ENCODE measurements at regions not wholly inside any gene's neighbourhood (a gene's known extent, or its start where the extent isn't known, plus 50 kb on each side); places are given as distances from the start of the nearest gene placed in this dataset.
"Not testable (repeated sequence)": the region's sequence is repeated elsewhere in the genome, so short reads cannot be mapped to it uniquely, and the experiment has no call there.

DNA sequence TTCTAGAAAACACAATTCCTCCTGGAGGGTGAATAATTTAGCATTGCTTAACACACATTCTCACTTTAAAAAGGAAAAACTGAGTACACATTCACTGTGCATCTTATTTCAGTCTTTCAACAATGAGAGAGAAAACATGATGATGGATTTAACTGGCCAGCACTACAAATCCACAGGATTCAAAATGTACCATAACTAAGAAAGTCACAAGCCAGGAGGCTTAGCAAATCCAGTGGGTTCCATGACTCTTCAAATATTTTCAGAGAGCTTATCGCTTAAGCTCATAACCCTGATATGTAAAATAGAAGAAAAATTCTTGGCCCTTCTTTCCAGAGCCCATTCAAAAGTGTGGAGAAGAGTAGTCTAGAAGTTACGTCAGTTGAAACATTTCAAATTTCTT lies 820.3 kb downstream of the LTN1 start:
- TF ChIP-seq, protein P1, sequence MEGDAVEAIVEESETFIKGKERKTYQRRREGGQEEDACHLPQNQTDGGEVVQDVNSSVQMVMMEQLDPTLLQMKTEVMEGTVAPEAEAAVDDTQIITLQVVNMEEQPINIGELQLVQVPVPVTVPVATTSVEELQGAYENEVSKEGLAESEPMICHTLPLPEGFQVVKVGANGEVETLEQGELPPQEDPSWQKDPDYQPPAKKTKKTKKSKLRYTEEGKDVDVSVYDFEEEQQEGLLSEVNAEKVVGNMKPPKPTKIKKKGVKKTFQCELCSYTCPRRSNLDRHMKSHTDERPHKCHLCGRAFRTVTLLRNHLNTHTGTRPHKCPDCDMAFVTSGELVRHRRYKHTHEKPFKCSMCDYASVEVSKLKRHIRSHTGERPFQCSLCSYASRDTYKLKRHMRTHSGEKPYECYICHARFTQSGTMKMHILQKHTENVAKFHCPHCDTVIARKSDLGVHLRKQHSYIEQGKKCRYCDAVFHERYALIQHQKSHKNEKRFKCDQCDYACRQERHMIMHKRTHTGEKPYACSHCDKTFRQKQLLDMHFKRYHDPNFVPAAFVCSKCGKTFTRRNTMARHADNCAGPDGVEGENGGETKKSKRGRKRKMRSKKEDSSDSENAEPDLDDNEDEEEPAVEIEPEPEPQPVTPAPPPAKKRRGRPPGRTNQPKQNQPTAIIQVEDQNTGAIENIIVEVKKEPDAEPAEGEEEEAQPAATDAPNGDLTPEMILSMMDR (IDR thresholded peaks at IDR 0.05), result no peak
- ATAC-seq (ENCODE audit: insufficient number of reproducible peaks, low FRiP score, low read depth), result no peak

DNA sequence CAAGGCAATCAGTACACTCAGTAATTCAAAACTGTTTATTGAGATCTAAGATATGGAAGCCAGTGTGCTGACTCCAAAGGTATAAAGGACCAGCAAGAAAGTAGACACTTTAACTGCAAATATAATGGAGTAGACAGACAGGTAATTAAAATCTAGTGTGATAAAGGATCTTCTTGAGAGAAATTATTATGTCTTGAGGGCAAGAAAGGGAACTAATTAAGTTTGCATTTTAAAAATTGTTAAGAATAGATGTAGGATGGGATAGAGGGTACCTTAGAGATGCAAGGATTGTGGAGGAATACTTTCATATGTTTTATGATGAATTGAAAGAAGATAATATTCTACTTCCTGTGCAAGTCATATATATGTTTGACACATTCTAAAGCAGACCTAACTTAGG lies 825.3 kb downstream of the LTN1 start:
- Histone ChIP-seq H3K4me1 (ENCODE audit: control insufficient read depth in 1 of 2, low read depth in 2 of 2) (no peaks in the 10 kb centered on the region), H3K27ac (no peak overlapping the region), H3K4me3 (no peak overlapping the region), H3K9me3 (no peaks in the 10 kb centered on the region), H3K27me3 (replicated peaks; ENCODE audit: insufficient read depth) (no peaks in the 10 kb centered on the region), H3K36me3 (no peaks in the 10 kb centered on the region)
- ATAC-seq (ENCODE audit: insufficient number of reproducible peaks, low FRiP score, low read depth), result no peak
- DNase-seq (ENCODE audit: low spot score), result no peak
- TF ChIP-seq, protein P1 (IDR thresholded peaks at IDR 0.05), result no peak

More for the DNA sequence above, 820.3 kb downstream of the LTN1 start:
- no peaks in the 10 kb centered on the region for H3K9me3 ChIP-seq
- H3K27me3 ChIP-seq (replicated peaks; ENCODE audit: insufficient read depth), result no peaks in the 10 kb centered on the region
- no peak for DNase-seq (ENCODE audit: low spot score)
- H3K4me1 ChIP-seq (ENCODE audit: control insufficient read depth in 1 of 2, low read depth in 2 of 2), result no peaks in the 10 kb centered on the region
- H3K4me3 ChIP-seq, result no peak overlapping the region
- no peaks in the 10 kb centered on the region for H3K36me3 ChIP-seq
- H3K27ac ChIP-seq, result no peak overlapping the region

DNA sequence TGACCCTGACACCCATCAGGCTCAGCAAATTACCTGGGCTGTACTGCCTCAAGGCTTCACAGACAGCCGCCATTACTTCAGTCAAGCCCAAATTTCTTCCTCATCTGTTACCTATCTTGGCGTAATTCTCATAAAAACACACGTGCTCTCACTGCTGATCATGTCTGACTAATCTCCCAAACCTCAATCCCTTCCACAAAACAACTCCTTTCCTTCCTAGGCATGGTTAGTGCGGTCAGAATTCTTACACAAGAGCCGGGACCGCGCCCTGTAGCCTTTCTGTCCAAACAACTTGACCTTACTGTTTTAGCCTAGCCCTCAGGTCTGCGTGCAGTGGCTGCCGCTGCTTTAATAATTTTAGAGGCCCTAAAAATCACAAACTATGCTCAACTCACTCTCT lies 828.2 kb downstream of the LTN1 start:
- not testable (repeated sequence) for H3K4me3 ChIP-seq; H3K27ac ChIP-seq; H3K9me3 ChIP-seq; H3K36me3 ChIP-seq; ATAC-seq (ENCODE audit: insufficient number of reproducible peaks, low FRiP score, low read depth); DNase-seq (ENCODE audit: low spot score); H3K4me1 ChIP-seq (ENCODE audit: control insufficient read depth in 1 of 2, low read depth in 2 of 2); H3K27me3 ChIP-seq (replicated peaks; ENCODE audit: insufficient read depth)

DNA sequence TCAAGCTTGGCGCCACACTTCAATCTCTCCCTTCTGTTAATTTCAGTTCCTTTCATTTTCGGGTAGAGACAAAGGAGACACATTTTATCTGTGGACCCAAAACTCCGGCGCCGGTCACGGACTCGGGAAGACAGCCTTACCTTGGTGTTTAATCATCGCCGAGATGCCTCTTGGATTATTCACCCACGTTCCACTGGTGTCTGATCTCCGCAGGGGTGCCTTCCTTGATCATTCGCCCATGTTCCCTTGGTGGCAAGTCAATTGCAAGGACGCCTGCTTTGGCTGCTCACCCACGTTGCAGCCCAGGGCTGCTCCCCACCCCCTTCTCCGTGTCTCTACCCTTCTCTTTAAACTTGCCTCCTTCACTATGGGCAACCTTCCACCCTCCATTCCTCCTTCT lies 830.6 kb downstream of the LTN1 start:
- not testable (repeated sequence) for H3K4me1 ChIP-seq (ENCODE audit: control insufficient read depth in 1 of 2, low read depth in 2 of 2); H3K36me3 ChIP-seq; H3K9me3 ChIP-seq; DNase-seq (ENCODE audit: low spot score); H3K27ac ChIP-seq; H3K27me3 ChIP-seq (replicated peaks; ENCODE audit: insufficient read depth); ATAC-seq (ENCODE audit: insufficient number of reproducible peaks, low FRiP score, low read depth); H3K4me3 ChIP-seq

DNA sequence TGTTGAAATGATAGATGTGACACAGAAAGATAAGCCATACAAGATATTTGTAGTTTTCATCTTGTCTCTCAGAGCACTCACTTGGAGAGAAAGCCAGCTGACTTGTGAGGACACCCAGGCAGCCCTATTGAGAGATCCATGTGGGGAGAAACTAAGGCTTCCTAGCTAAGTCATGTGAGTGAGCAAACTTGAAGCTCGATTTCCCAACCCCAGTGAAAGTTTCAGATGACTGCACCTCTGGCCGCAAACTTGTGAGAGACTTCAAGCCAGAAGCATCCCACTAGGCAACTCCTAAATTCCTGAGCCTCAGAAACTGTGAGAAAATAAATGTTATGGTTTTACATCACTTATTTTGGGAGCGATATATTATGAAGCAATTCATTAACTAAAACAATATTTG lies 832.3 kb downstream of the LTN1 start:
- Histone ChIP-seq H3K4me1 (ENCODE audit: control insufficient read depth in 1 of 2, low read depth in 2 of 2) (no peaks in the 10 kb centered on the region), H3K27me3 (replicated peaks; ENCODE audit: insufficient read depth) (no peaks in the 10 kb centered on the region), H3K4me3 (no peak overlapping the region), H3K9me3 (no peaks in the 10 kb centered on the region), H3K36me3 (no peaks in the 10 kb centered on the region), H3K27ac (no peak overlapping the region)
- DNase-seq (ENCODE audit: low spot score), result no peak
- ATAC-seq (ENCODE audit: insufficient number of reproducible peaks, low FRiP score, low read depth), result no peak
- TF ChIP-seq, protein P1 (IDR thresholded peaks at IDR 0.05), result no peak

DNA sequence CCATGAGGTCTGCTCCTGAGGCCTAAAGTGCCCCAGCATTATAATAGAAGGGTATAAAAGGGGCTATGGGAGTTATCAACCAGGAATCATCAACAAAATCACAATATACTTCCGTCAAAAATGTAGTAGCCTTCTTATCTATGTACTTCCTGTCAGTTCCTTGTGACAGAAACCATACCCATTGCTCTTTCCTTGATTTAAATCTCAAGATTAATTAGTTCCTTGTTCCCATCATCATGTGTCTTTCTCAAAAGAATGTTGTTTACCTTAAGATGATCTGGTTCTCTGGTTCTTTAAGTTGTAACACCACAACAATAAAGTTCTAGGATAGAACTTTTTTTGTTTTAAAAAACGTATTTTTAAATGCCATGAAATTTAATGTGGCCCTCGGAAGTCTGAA lies 833.3 kb downstream of the LTN1 start:
- Histone ChIP-seq H3K9me3 (no peaks in the 10 kb centered on the region), H3K4me1 (ENCODE audit: control insufficient read depth in 1 of 2, low read depth in 2 of 2) (no peaks in the 10 kb centered on the region), H3K36me3 (no peaks in the 10 kb centered on the region), H3K4me3 (no peak overlapping the region), H3K27me3 (replicated peaks; ENCODE audit: insufficient read depth) (no peaks in the 10 kb centered on the region), H3K27ac (no peak overlapping the region)
- DNase-seq (ENCODE audit: low spot score), result no peak
- TF ChIP-seq, protein P1 (IDR thresholded peaks at IDR 0.05), result no peak
- ATAC-seq (ENCODE audit: insufficient number of reproducible peaks, low FRiP score, low read depth), result no peak

All from thoracic aorta (tissue), 2 donors.